GM21447 (cell line): ENCODE measurements at regions not wholly inside any gene's neighbourhood (a gene's known extent, or its start where the extent isn't known, plus 50 kb on each side); places are given as distances from the start of the nearest gene placed in this dataset.
"Not testable (repeated sequence)": the region's sequence is repeated elsewhere in the genome, so short reads cannot be mapped to it uniquely, and the experiment has no call there.

Source experiments
- ATAC-seq: cut with Tn5 transposase; IDR thresholded peaks from one replicate; pipeline ENCODE4 v1.9.1; 2021; ENCODE audit not compliant: unreplicated experiment

DNA sequence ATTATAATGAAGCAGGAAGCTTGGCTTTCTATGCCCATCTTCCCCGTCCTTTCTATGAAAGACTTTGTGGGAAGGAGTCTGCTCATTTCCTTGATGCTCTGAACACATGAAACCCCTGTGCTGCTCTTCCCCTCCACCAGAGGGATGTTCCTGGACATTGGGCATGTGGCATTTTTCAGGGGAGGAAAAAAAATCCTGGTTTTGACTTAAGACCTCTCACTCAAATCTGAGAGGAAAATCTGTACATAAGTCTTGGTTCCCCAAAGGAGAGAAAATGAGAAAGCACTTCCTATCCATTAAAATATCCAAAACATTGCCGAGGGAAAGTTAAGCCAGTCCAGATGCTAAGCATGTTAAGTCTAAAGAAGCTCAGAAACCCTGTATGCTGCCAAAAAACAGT lies 393.0 kb downstream of the PAX1 start:
- no peak for ATAC-seq

- no peak for ATAC-seq
Measured at GRCh38 chr20:22093122-22093521, 387.7 kb downstream of the PAX1 start.

DNA sequence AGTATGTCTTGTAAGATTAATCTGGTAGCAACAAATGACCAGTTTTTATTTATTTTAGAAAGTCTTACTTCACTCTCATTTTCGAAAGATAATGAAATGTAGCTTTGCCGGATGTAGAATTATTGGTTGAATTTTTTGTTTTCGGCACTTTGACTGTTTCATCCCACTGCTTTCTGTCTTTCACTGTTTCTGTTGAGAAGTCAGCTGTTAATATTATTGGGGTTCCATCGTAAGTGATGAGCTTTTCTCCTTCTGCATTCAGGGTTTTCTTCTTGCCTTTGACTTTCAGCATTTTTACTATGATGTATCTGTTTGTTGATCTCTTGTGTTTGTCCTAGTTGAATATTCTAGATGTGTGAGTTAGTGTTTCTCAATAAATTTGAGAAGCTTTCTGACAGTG lies 383.4 kb downstream of the PAX1 start:
- ATAC-seq: no peak

DNA sequence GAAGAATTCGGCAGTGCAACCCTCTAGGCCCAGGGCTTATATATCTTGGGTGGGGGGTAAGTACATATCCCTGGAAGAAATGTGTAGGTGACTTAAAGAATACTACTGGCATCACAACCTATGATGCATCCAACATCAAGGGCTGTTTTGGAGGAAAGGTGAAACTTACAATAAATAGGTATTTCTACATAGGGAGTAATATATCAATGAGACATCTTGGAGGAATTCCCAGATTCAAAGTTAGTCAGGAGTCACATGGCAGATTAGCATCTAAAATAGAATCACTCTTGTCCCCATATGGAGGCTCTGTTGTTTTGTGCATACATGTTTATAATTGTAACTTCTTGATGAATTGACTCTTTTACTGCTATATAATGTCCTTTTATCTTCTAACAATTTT lies 375.5 kb downstream of the PAX1 start:
- no peak for ATAC-seq

GRCh38 chr20:22074635-22075034 lies 369.2 kb downstream of the PAX1 start:
- ATAC-seq: no peak

DNA sequence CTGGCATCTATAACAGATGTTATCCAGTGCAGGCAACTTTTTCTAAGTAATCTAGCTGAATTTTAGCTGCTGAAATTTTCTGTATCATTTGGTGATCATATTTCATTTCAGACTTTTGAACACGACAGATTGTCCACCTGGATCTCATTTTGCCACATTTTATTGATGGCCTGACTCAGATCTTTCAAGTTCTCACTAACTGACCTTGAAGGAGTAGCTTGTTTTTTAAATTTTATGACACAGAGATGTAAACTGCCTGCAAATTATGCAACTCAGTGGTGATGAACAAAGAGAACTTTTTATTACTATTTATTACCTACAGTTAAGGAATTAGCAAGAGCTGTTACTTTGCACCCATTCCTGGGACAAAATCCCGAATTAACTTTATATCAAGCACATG lies 366.4 kb downstream of the PAX1 start:
- ATAC-seq: no peak

- ATAC-seq: no peak
Measured at GRCh38 chr20:22070610-22071058, 365.2 kb downstream of the PAX1 start.

GRCh38 chr20:22063753-22064152 lies 358.3 kb downstream of the PAX1 start:
- ATAC-seq: no peak

GRCh38 chr20:22062874-22063273 lies 357.4 kb downstream of the PAX1 start:
- no peak for ATAC-seq

DNA sequence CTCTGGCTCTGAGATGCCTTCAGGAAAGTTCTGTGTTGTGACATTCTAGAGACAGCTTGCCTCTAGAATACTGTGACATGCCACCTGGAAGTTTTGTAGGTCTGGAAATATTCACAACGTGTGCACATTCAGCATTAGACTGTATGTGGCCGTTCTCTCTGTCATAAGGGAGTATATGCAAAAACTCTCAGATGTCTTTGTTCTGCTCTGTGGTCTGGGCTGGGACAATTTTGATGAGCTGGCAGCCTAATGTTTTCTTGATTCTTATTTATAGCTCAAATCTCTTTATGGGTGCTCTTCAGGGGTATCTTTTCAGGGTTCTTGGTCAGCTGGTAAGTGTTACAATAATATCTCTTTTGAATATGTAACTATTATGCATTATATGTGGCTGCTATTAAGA lies 355.1 kb downstream of the PAX1 start:
- ATAC-seq: no peak

- ATAC-seq: no peak
Measured at GRCh38 chr20:22058746-22059145, 353.3 kb downstream of the PAX1 start.

DNA sequence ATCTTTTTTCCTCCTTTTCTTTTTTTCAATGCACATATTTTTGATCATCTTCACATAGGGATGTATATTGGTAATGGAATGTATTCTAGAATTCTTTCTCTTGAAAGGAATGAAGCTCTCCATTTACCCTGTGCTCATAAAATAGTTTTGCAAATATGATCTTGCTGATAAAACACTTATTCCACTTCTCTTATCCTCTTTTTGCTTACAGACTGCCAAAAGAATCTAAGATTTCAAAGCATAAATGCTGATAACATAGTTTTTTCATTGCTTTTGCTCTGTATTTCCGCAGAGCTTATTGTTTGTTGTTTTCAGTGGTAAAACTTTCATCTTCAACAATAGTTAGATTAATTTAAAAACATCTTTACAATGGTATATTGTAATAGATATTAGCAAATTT lies 350.5 kb downstream of the PAX1 start:
- ATAC-seq: no peak

DNA sequence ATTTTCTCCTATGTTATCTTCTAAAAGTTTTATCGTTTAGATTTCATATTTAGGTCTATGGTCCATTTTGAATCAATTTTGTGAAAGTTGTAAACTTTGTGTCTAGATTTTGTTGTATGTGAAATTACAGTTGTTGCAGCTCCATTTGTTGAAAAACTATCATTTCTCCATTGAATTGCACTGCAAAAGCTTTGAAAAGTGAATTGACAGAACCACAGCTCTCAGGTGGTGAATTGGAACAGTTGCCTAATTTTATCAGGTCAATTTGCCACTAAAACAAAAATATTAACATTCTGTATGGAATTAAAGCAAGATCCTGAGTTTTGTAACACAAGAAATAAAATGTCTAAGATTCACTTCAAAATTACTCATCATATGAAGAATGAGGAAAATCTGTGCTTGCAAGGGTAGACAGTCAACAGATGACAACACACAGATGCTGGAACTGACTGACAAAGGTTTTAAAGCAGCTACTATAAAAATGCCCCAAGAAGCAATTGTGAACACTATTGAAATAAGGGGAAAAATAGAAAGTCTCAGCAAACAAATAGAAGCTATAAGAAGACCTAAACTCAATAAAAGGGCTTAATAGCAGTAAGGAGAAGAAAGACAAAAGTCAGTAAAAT lies 346.7 kb downstream of the PAX1 start:
- no peak for ATAC-seq

GRCh38 chr20:22045956-22046507 lies 340.6 kb downstream of the PAX1 start:
- not testable (repeated sequence) for ATAC-seq

- no peak for ATAC-seq
Measured at GRCh38 chr20:22027423-22027822, 322.0 kb downstream of the PAX1 start.

DNA sequence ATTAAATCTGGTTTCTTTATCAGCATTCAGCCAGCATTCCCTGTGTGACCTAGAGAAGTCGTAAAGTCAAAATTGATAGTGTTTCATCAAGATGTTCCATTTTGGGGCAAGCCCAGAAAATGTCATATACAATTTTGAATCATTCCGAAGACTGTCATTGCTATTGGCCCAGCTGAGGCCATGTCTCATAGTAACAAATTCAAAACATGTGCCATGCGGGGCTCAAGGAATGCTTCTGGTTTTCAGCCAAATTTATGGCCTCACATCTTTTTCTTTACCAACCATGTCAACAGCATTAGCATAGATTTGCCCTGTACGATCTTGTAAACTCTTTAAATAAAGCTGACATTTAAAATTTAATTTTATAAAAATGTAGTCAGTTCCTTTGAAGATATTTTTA lies 314.7 kb downstream of the PAX1 start:
- no peak for ATAC-seq

DNA sequence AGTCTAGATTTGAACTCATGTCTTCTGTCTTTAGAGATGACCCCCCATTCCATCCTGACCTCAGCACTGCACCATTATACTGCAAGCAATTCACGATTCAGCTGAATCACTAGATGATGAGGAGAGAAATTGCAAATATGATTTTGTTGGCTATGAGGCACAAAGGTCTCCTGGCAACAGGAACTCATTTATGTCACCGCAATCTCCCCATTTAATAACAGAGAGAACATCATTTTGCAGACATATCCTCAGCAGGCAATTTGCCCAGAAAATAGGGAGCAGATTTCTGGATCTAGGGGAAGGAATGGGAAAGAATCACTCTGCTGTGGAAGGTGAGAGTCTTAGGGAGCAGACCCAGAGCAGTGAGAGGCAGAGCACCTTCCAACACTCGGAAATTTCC lies 303.0 kb downstream of the PAX1 start:
- ATAC-seq: no peak

GRCh38 chr20:22006306-22006705 lies 300.8 kb downstream of the PAX1 start:
- no peak for ATAC-seq

DNA sequence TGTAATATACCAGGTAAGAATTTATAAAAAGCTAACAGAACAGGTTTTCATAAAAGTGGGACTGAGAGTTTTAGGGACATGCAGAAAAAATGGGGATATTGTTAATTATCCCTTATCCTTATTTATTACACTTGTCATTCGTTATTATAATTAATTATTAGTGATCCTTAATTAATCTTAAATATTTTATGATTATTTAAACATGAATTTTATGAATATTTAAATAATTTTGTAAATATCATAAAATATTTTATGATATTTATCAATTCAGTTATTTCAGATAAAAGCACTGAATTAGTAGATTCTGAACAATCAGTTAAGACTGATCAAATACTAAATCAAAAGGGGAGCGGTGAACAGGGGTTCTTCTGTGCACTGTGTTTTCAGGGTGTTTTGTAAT lies 300.1 kb downstream of the PAX1 start:
- ATAC-seq: no peak

DNA sequence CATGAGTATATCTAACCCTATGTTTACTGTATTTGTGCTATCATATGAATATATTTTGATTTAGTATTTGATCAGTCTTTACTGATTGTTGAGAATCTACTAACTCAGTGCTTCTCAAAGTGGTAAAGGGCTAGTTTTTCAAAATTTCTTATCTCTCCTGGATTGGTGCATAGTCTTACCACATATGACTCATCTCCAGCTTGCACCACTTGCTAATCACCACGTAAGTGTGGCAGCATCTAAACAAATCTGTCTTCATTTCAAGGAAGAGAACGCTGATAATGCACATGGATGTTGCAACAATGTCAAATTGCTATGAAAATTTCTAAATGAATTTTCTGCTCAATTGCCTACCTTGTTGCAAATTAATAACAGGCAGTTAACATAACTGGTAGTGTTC lies 299.5 kb downstream of the PAX1 start:
- no peak for ATAC-seq

GRCh38 chr20:22003680-22004079 lies 298.2 kb downstream of the PAX1 start:
- ATAC-seq: no peak

DNA sequence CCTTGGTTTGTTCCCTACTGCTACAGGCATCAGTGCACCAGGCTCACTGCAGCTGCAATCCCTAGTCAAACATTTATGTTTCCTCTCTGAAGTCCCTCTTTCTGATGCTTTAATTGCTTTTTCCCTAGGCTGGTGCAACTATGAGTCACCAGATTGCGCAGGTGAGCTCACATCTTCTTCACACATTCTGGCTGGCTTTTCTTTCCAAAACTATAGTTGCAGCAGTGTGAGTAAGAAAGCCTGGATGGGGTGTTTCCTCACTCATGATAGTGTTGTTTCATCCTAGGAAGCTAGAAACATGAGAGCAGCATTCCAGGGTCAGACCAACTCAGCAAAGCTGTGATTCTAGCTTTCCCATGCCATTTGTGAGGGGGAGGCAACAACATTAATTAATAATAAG lies 296.4 kb downstream of the PAX1 start:
- ATAC-seq: no peak

DNA sequence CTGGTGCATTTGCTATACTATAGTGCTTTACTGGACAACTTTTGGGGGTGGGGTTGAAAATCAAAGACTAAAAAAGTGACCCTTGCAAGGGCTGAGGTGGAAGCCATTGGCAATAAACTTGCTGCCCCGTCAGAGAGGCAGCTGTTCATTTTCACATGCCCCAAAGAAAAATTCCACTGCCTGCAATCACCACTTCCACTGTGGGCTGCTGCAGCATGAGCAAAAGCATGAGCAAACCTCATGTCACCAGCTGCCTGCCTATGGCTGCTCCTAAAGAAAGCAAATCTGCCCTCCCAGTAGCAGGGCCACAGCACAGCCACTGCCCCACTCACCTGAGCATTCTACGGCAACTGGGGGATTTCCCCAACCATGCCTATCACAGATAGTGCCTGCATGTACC lies 290.0 kb downstream of the PAX1 start:
- ATAC-seq: no peak
